A549 (cell line): ENCODE measurements at regions not wholly inside any gene's neighbourhood (a gene's known extent, or its start where the extent isn't known, plus 50 kb on each side); places are given as distances from the start of the nearest gene placed in this dataset.
"Not testable (repeated sequence)": the region's sequence is repeated elsewhere in the genome, so short reads cannot be mapped to it uniquely, and the experiment has no call there.

Experiments used
- ATAC-seq, 2 experiments: fragments of 200-7000 bp in 1 of 2; fragments of >200 bp in 1 of 2; cut with Nextera tagmentation in 1 of 2; cut with Tn5 transposase in 1 of 2; 3 replicates each; pipeline versions ENCODE4 v1.8.0 to v1.9.1; 2018 to 2020; ENCODE audit warnings: mild to moderate bottlenecking in 1 of 2, moderate library complexity in 1 of 2
- CTCF ChIA-PET: fragments of 300-600 bp; sonication (Branson Sonifier 250); formaldehyde crosslinking; extraction: SDS; loops from one replicate; lab custom pipeline; 2021; ENCODE audit warnings: antibody characterized with exemption, inconsistent platforms; lab: Yijun Ruan, JAX
- POLR2A ChIA-PET: fragments of 350-600 bp; formaldehyde crosslinking; extraction: SDS; loops from one replicate; lab custom pipeline; 2021; ENCODE audit warnings: antibody characterized with exemption, inconsistent platforms; lab: Yijun Ruan, JAX
- DNase-seq, 2 experiments: peaks; one replicate each; pipeline versions ENCODE4 v3.0.0 to v3.0.0-alpha.2; 2011 to 2016; ENCODE audit warnings: low read depth in 1 of 2, low spot score in 1 of 2
- FAIRE-seq: peaks from 2 replicates; lab custom pipeline; 2011; peaks lifted over from hg19 to GRCh38; lab: Jason Lieb, UNC
- H3K27ac ChIP-seq, 2 experiments: fragments of >200 bp; sonication (Bioruptor Twin); formaldehyde crosslinking; 3 replicates each; pipeline ENCODE4 v1.5.1; 2016 to 2017
- H3K4me1 ChIP-seq: fragments of >200 bp; sonication (Bioruptor Twin); formaldehyde crosslinking; 3 replicates; pipeline ENCODE4 v1.6.1; 2016
- H3K4me2 ChIP-seq: fragments of >200 bp; sonication (Bioruptor Twin); formaldehyde crosslinking; 3 replicates; pipeline ENCODE4 v1.6.1; 2016
- H3K4me3 ChIP-seq: fragments of >200 bp; sonication (Bioruptor Twin); formaldehyde crosslinking; 3 replicates; pipeline ENCODE4 v1.5.1; 2016
- H3K9me3 ChIP-seq: fragments of >200 bp; sonication (Bioruptor Twin); formaldehyde crosslinking; 3 replicates; pipeline ENCODE4 v1.6.1; 2016
- EHF ChIP-seq: fragments of 250-450 bp; sonication (Bioruptor Pico); IDR thresholded peaks from 2 replicates; pipeline ENCODE4 v1.5.0; 2020; ENCODE audit warnings: mild to moderate bottlenecking
- EHMT2 ChIP-seq: fragments of 200-600 bp; sonication (generic); IDR thresholded peaks from 2 replicates; pipeline ENCODE4 v1.6.1; 2016; ENCODE audit warnings: antibody characterized with exemption, low read depth, mild to moderate bottlenecking, moderate library complexity
- ELK1 ChIP-seq: fragments of 150-350 bp; IDR thresholded peaks from 2 replicates; pipeline ENCODE4 v1.6.1; 2014; ENCODE audit warnings: low read depth, mild to moderate bottlenecking, low read length
- ESRRA ChIP-seq: fragments of 150-350 bp; IDR thresholded peaks from 2 replicates; pipeline ENCODE4 v1.6.1; 2014; ENCODE audit warnings: mild to moderate bottlenecking, low read length, borderline replicate concordance
- FOSB ChIP-seq: fragments of 250-450 bp; sonication (Bioruptor Pico); IDR thresholded peaks from 2 replicates; pipeline ENCODE4 v1.5.0; 2020; ENCODE audit warnings: mild to moderate bottlenecking, moderate library complexity
- GATA3 ChIP-seq: IDR thresholded peaks from 2 replicates; pipeline ENCODE4 v1.6.1; 2012; ENCODE audit warnings: borderline replicate concordance
- HES2 ChIP-seq: fragments of >200 bp; sonication (Bioruptor Twin); formaldehyde crosslinking; IDR thresholded peaks from 2 replicates; pipeline ENCODE4 v1.6.1; 2016
- HOXB13 ChIP-seq: fragments of 250-450 bp; sonication (Bioruptor Pico); IDR thresholded peaks from 2 replicates; pipeline ENCODE4 v1.5.0; 2020; ENCODE audit warnings: low read depth, mild to moderate bottlenecking, moderate library complexity
- JUN ChIP-seq, 2 experiments: fragments of >200 bp; sonication (Bioruptor Twin); formaldehyde crosslinking; IDR thresholded peaks; 2 replicates in 1 of 2; 3 replicates in 1 of 2; pipeline ENCODE4 v1.6.1; 2016 to 2017
- KDM1A ChIP-seq: fragments of 200-600 bp; sonication (generic); IDR thresholded peaks from 2 replicates; pipeline ENCODE4 v1.6.1; 2016; ENCODE audit warnings: low read depth, mild to moderate bottlenecking
- MAFK ChIP-seq: fragments of 450-650 bp; IDR thresholded peaks from 2 replicates; pipeline ENCODE4 v1.6.1; 2014; ENCODE audit not compliant: partially characterized antibody
- MAX ChIP-seq: IDR thresholded peaks from 2 replicates; pipeline ENCODE4 v1.6.1; 2012
- MAZ ChIP-seq: fragments of 150-350 bp; IDR thresholded peaks from 2 replicates; pipeline ENCODE4 v1.6.1; 2014; ENCODE audit warnings: antibody characterized with exemption, low read depth, low read length, borderline replicate concordance
- NFE2L2 ChIP-seq: fragments of 150-350 bp; conservative IDR thresholded peaks from 2 replicates; pipeline ENCODE4 v1.6.1; 2014; ENCODE audit warnings: low read length
- NPAS2 ChIP-seq: fragments of 250-450 bp; sonication (Bioruptor Pico); IDR thresholded peaks from 2 replicates; pipeline ENCODE4 v1.8.0; 2022; ENCODE audit warnings: mild to moderate bottlenecking, moderate library complexity, borderline replicate concordance
- POLR2AphosphoS2 ChIP-seq: conservative IDR thresholded peaks from 2 replicates; pipeline ENCODE4 v1.6.1; 2012; ENCODE audit warnings: low read length, improper control_type of control experiment, inconsistent platforms
- REST ChIP-seq: fragments of 200-600 bp; sonication (generic); IDR thresholded peaks from 2 replicates; pipeline ENCODE4 v1.6.1; 2016; ENCODE audit warnings: antibody characterized with exemption, mild to moderate bottlenecking, moderate library complexity
- RFX5 ChIP-seq: fragments of 450-650 bp; IDR thresholded peaks from 2 replicates; pipeline ENCODE4 v1.7.1; 2014; ENCODE audit warnings: antibody characterized with exemption, mild to moderate bottlenecking, moderate library complexity
- SMC3 ChIP-seq: fragments of >200 bp; sonication (Bioruptor Twin); formaldehyde crosslinking; IDR thresholded peaks from 3 replicates; pipeline ENCODE4 v1.6.1; 2018; ENCODE audit warnings: inconsistent platforms
- SREBF2 ChIP-seq: fragments of 450-650 bp; IDR thresholded peaks from 2 replicates; pipeline ENCODE4 v1.6.1; 2014; ENCODE audit warnings: mild to moderate bottlenecking, moderate library complexity
- TP53 ChIP-seq: fragments of 250-450 bp; sonication (Bioruptor Pico); IDR thresholded peaks from 2 replicates; pipeline ENCODE4 v1.5.0; 2021; ENCODE audit warnings: mild to moderate bottlenecking, moderate library complexity
- USF2 ChIP-seq: fragments of 450-650 bp; IDR thresholded peaks from 2 replicates; pipeline ENCODE4 v1.6.1; 2014; ENCODE audit warnings: antibody characterized with exemption
- WGBS: methylation state at CpG from one replicate; pipeline ENCODE4 v1.1.6; 2017; ENCODE audit errors: missing lambda C conversion rate; 5-methylcytosine and 5-hydroxymethylcytosine counted together
- TF ChIP-seq, protein P1 (sequence below): fragments of 250-450 bp; sonication (Bioruptor Pico); IDR thresholded peaks from 2 replicates; pipeline ENCODE4 v1.5.0; 2021; ENCODE audit warnings: mild to moderate bottlenecking, moderate library complexity, borderline replicate concordance
- TF ChIP-seq, protein P2 (sequence below): fragments of 250-450 bp; sonication (Bioruptor Pico); IDR thresholded peaks from 2 replicates; pipeline ENCODE4 v1.5.0; 2020; ENCODE audit warnings: low read depth, mild to moderate bottlenecking, moderate library complexity

- ChIA-PET CTCF (interaction anchor here (0.6 kb wide), 1 partner anchor 344 kb away, joined by 7 read pairs; no protein-coding TSS in a partner anchor), POLR2A (no interaction called here)
- H3K27ac ChIP-seq, result no peak overlapping the region
- no peaks in the 10 kb centered on the region for H3K4me1 ChIP-seq
- DNase-seq (no peak), FAIRE-seq (no peak), ATAC-seq (no peak)
- no peak overlapping the region for H3K4me2 ChIP-seq
- no peaks in the 10 kb centered on the region for H3K9me3 ChIP-seq
- 4% methylated on average over 4 of the region's 4 CpGs for WGBS
- H3K4me3 ChIP-seq, result no peak overlapping the region
- no peak for TF ChIP-seq MAZ
- TF ChIP-seq SREBF2, result no peak
- TF ChIP-seq GATA3, result no peak
- TF ChIP-seq NFE2L2, result no peak
- no peak for TF ChIP-seq MAX
- TF ChIP-seq USF2, result no peak
- TF ChIP-seq, protein P1, sequence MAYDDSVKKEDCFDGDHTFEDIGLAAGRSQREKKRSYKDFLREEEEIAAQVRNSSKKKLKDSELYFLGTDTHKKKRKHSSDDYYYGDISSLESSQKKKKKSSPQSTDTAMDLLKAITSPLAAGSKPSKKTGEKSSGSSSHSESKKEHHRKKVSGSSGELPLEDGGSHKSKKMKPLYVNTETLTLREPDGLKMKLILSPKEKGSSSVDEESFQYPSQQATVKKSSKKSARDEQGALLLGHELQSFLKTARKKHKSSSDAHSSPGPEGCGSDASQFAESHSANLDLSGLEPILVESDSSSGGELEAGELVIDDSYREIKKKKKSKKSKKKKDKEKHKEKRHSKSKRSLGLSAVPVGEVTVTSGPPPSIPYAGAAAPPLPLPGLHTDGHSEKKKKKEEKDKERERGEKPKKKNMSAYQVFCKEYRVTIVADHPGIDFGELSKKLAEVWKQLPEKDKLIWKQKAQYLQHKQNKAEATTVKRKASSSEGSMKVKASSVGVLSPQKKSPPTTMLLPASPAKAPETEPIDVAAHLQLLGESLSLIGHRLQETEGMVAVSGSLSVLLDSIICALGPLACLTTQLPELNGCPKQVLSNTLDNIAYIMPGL, result no peak
- no peak for TF ChIP-seq POLR2AphosphoS2
- no peak for TF ChIP-seq SMC3
- TF ChIP-seq ELK1, result no peak
- TF ChIP-seq EHMT2, result no peak
- no peak for TF ChIP-seq HOXB13 (CRISPR knock-in tag)
- TF ChIP-seq, all 56 proteins: peak for 0
These were observed 148.6 kb downstream of the LRATD1 start for GRCh38 chr2:14781142-14781541.

GRCh38 chr2:14788814-14789213 is 156.3 kb downstream of the LRATD1 start:
- FAIRE-seq, DNase-seq, H3K4me1 ChIP-seq, H3K4me3 ChIP-seq, CTCF ChIA-PET, POLR2A ChIA-PET, H3K4me2 ChIP-seq, ATAC-seq, H3K27ac ChIP-seq, H3K9me3 ChIP-seq: not testable (repeated sequence)
- WGBS, result 7% methylated on average over 6 of the region's 9 CpGs

DNA sequence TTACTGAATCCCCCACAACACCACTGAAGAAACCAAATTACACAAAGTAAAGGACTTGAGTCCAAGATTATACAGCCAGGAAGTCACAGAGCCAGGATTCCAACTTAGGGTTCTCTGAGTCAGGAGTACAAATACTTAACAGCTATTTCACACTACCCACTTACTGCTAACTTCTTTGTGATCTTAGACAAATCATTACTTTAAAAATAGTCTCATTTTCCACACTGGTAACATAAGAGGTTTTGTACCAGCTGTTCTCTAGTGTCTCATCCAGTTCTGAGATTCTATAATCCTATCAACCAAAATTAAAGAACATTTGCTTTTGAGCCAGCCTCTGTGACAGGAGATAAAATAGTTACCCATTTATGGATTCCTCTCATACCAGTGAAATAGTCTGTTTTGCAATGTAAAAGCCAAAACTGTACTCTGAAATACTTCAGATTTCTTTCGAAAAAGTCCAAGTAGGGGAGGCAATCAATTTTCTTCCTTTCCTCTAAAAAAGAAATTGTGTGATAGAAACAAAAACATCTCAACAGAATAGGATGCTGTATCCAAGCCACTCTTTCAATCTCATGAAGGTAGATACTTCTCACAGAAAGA is 157.6 kb downstream of the LRATD1 start:
- 4% methylated on average over 1 of the region's 1 CpG for WGBS
- Histone ChIP-seq H3K4me3 (no peak overlapping the region), H3K9me3 (no peaks in the 10 kb centered on the region), H3K4me1 (no peaks in the 10 kb centered on the region), H3K4me2 (no peak overlapping the region), H3K27ac (no peak overlapping the region)
- CTCF ChIA-PET, result no interaction called here
- POLR2A ChIA-PET, result no interaction called here
- DNase-seq, result no peak
- ATAC-seq, result no peak
- no peak for FAIRE-seq
- TF ChIP-seq REST, result no peak
- TF ChIP-seq NPAS2 (CRISPR knock-in tag), result no peak
- TF ChIP-seq TP53 (CRISPR knock-in tag), result no peak
- TF ChIP-seq HOXB13 (CRISPR knock-in tag), result no peak
- no peak for TF ChIP-seq SREBF2
- TF ChIP-seq KDM1A, result no peak
- TF ChIP-seq RFX5, result no peak
- no peak for TF ChIP-seq USF2
- TF ChIP-seq JUN (IDR thresholded peaks at IDR 0.05), result no peak
- TF ChIP-seq EHF (CRISPR knock-in tag), result no peak
- TF ChIP-seq ESRRA, result no peak
- TF ChIP-seq MAFK, result no peak
- TF ChIP-seq, protein P2, sequence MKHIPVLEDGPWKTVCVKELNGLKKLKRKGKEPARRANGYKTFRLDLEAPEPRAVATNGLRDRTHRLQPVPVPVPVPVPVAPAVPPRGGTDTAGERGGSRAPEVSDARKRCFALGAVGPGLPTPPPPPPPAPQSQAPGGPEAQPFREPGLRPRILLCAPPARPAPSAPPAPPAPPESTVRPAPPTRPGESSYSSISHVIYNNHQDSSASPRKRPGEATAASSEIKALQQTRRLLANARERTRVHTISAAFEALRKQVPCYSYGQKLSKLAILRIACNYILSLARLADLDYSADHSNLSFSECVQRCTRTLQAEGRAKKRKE (CRISPR knock-in tag), result no peak
- TF ChIP-seq HES2, result no peak
- no peak for TF ChIP-seq FOSB (CRISPR knock-in tag)
